ENCODE measurements at regions not wholly inside any gene's neighbourhood (a gene's known extent, or its start where the extent isn't known, plus 50 kb on each side); places are given as distances from the start of the nearest gene placed in this dataset.

- TF ChIP-seq CTCF (conservative IDR thresholded peaks at IDR 0.05 in 1 of 2, IDR thresholded peaks at IDR 0.05 in 1 of 2; ENCODE audit: low read depth in 1 of 2, low read length in 2 of 2) (no peak), EZH2 (IDR thresholded peaks at IDR 0.05; ENCODE audit: low read length, missing control alignments) (no peak)
Measured at GRCh38 chr5:123819833-123820232, 307.9 kb downstream of the CSNK1G3 start.

Data from fibroblast of lung (primary cell).